Spinal cord (tissue), 9 donors: ENCODE measurements at regions not wholly inside any gene's neighbourhood (a gene's known extent, or its start where the extent isn't known, plus 50 kb on each side); places are given as distances from the start of the nearest gene placed in this dataset.
A peak's percentile ranks its signal among the peaks of the same experiment; 100 is the strongest.

Experiments
- DNase-seq, 6 donors: peaks; one replicate each; pipeline versions ENCODE4 v3.0.0 to v3.0.0-alpha.2; 2013 to 2015; ENCODE audit warnings: low spot score in 6 of 6, low read depth in 4 of 6
- H3K27ac ChIP-seq: one replicate; pipeline ENCODE4 v1.5.1; 2013; ENCODE audit warnings: low read depth, low read length, control low read depth
- H3K27me3 ChIP-seq: one replicate; pipeline ENCODE4 v1.6.1; 2013; ENCODE audit warnings: low read length; ENCODE audit not compliant: control insufficient read depth, insufficient read depth
- H3K36me3 ChIP-seq: one replicate; pipeline ENCODE4 v1.6.1; 2013; ENCODE audit warnings: low read length; ENCODE audit not compliant: control insufficient read depth, insufficient read depth
- H3K4me1 ChIP-seq: one replicate; pipeline ENCODE4 v1.6.1; 2013; ENCODE audit warnings: low read length; ENCODE audit not compliant: control insufficient read depth, insufficient read depth
- H3K4me3 ChIP-seq: one replicate; pipeline ENCODE4 v1.5.1; 2013; ENCODE audit warnings: low read depth, low read length, control low read depth
- H3K9me3 ChIP-seq: one replicate; pipeline ENCODE4 v1.6.1; 2013; ENCODE audit warnings: low read length; ENCODE audit not compliant: control insufficient read depth, insufficient read depth
- WGBS: methylation state at CpG from one replicate; pipeline ENCODE4 v1.1.5; 2013; ENCODE audit warnings: missing lambda C conversion rate; ENCODE audit not compliant: insufficient coverage; 5-methylcytosine and 5-hydroxymethylcytosine counted together
- donor health status: healthy.

DNA sequence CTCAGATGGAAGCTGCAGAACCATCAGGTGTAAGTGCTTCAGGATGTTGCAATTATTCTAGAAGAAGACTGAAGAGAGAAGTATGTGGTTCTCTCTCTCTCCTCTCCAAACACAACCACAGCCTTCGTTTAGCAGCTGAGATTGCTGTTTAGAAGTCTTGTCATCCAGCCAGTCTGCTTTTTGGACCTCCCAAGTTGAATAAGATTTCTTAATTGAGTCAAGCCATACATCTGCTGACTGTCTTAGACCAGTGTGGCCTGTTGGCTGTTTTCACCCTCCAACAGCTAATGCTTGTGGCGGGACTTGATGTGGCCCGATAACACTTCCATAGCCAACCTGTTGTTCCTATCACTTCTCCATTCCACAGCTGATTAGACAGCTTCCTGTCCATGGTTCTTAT lies 91.3 kb upstream of the TMEM17 start:
- no peak overlapping the region for H3K27ac ChIP-seq
- DNase-seq = no peak
- WGBS = 90% methylated on average over 3 of the region's 3 CpGs

DNA sequence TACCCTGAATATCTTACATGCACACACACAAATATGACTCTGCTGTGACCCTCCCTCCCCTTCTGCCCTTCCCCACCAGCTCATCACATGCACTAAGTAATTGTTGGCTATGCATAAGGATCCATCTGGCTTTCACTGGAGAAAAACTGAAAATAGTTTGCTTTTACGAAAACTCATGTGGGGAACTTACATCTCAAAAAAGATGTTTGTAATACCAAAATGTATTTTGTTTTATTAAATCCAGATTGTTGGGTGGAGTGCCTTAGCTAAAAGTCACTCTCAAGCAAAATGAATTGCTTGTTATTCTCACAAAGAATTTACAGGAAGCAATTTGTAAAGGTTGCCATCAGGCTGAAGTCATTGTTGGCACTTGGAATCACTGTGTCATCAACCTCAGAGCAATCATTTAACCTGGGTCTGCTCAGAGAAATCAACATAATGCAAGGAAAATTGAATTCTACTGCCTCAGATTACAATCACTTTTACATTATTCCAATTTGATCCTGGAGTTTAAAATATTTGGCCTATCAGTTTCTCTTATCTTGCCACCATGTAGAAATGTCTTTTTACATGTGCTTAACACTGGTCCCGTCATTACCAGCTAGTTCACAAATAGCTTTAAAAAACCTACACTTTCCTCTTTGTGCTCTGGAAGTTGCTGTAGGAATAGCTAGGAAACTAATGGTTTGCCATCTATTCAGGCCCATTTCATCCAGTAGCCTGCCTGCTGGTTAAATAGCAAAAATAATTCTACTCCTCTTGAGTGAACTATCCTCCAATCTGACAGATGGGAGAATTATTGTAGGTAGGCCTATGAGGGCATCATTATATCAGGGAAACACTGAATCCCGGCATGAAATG lies 90.3 kb upstream of the TMEM17 start:
- Histone ChIP-seq H3K36me3 (no peaks in the 10 kb centered on the region), H3K27ac (no peak overlapping the region), H3K4me1 (no peaks in the 10 kb centered on the region), H3K9me3 (no peaks in the 10 kb centered on the region), H3K27me3 (no peaks in the 10 kb centered on the region), H3K4me3 (no peak overlapping the region)
- DNase-seq = peak in 1 of 6 donors; percentile 37
- no CpG with 5 or more reads among the region's 3 CpGs for WGBS

More for the DNA sequence above, 91.3 kb upstream of the TMEM17 start:
- no peaks in the 10 kb centered on the region for H3K27me3 ChIP-seq
- H3K36me3 ChIP-seq = no peaks in the 10 kb centered on the region
- H3K9me3 ChIP-seq = no peaks in the 10 kb centered on the region
- no peak overlapping the region for H3K4me3 ChIP-seq
- H3K4me1 ChIP-seq = no peaks in the 10 kb centered on the region

- Histone ChIP-seq H3K27ac (no peak overlapping the region), H3K9me3 (no peaks in the 10 kb centered on the region), H3K4me3 (no peak overlapping the region), H3K27me3 (no peaks in the 10 kb centered on the region), H3K4me1 (no peaks in the 10 kb centered on the region), H3K36me3 (no peaks in the 10 kb centered on the region)
- DNase-seq = no peak
- no CpG with 5 or more reads among the region's 3 CpGs for WGBS
Observed at GRCh38 chr2:62595474-62595873, 89.5 kb upstream of the TMEM17 start.

DNA sequence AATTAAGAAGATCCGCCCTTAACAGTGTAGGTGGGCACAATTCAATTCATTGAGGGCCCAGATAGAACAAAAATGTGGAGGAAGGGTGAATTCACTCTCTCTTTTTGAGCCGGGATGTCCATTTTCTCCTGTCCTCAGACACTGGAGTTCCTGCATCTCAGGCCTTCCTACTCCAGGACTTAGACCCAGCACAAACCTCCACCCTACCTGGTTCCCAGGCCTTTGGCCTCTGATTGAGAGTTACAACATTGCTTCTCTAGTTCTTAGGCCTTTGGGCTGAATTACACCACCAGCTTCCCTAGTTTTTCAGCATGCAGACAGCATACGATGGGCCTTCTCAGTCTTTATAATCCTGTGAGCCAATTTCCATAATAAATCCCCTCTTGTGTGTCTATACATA lies 87.8 kb upstream of the TMEM17 start:
- Histone ChIP-seq H3K4me1 (no peaks in the 10 kb centered on the region), H3K27ac (no peak overlapping the region), H3K9me3 (no peaks in the 10 kb centered on the region), H3K4me3 (no peak overlapping the region), H3K27me3 (no peaks in the 10 kb centered on the region), H3K36me3 (no peaks in the 10 kb centered on the region)
- no peak for DNase-seq
- 100% methylated on average over 2 of the region's 3 CpGs for WGBS

DNA sequence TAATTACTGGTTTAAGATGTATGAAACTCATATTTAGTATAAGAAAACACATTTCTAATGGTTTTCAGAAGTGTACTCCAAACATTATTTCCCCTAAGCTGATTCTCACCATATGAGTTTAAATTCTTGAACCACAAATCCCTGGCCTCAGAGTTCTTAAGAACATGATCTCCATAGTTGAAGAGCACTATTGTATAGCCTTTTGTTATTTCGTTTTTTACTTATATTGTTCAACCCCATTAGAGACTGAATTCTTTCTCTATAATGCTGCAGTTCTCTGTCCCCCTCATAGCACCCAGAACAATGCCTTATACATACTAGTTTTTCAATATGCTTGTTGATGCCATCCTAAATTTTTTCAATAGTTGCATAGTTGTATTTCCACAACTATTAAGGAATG lies 85.5 kb upstream of the TMEM17 start:
- Histone ChIP-seq H3K27me3 (no peaks in the 10 kb centered on the region), H3K27ac (peak overlapping the region; percentile 67)

DNA sequence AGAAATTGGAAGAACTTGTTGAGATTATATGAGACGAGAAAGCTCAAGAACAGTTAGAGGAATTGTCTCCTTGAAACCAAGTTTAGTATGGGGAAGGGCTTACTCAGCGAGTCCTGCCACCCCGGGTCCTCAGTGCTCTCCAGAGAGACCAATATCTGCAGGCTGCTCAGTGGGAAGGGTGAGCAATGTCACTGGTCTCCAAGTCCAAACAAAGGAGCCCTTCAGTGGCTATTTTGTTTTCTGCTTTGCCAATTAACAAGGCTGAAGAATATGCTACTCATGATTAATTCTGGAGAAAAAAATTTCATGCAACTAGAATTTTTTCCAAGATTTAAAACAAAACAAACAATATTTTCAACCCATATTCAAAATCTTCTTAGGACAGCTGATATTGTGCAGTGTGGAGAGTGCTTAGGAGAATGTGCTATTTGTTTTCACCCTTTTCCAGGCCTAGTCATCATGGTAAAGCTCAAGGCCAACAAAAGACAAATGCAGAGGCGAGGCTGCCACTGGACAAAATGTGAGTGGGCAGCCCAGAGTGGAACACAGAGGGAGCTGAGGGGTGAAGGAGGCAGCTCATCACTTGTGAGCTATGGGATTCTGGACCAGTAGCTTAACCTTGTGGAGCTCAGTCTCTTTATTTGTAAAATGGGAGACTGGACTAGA lies 83.8 kb upstream of the TMEM17 start:
- H3K27me3 ChIP-seq = no peaks in the 10 kb centered on the region
- no peaks in the 10 kb centered on the region for H3K9me3 ChIP-seq
- 48% methylated on average over 2 of the region's 4 CpGs for WGBS
- peak overlapping the region; percentile 67 for H3K27ac ChIP-seq
- peak in 1 of 6 donors; percentile 44 for DNase-seq
- H3K36me3 ChIP-seq = no peaks in the 10 kb centered on the region
- no peak overlapping the region for H3K4me3 ChIP-seq
- H3K4me1 ChIP-seq = peaks cover 3% of the 10 kb centered on the region

More for the DNA sequence above, 85.5 kb upstream of the TMEM17 start:
- no peak for DNase-seq
- H3K4me1 ChIP-seq = peaks cover 3% of the 10 kb centered on the region
- H3K36me3 ChIP-seq = no peaks in the 10 kb centered on the region
- no peaks in the 10 kb centered on the region for H3K9me3 ChIP-seq
- H3K4me3 ChIP-seq = no peak overlapping the region
- WGBS = no CpG with 5 or more reads among the region's 1 CpG

- no peak overlapping the region for H3K4me3 ChIP-seq
- H3K27me3 ChIP-seq = no peaks in the 10 kb centered on the region
- H3K27ac ChIP-seq = no peak overlapping the region
- 60% methylated on average over 1 of the region's 3 CpGs for WGBS
- peak in 2 of 6 donors; percentile 48 to 58 for DNase-seq
- no peaks in the 10 kb centered on the region for H3K36me3 ChIP-seq
- no peaks in the 10 kb centered on the region for H3K9me3 ChIP-seq
- peaks cover 3% of the 10 kb centered on the region for H3K4me1 ChIP-seq
Observed at GRCh38 chr2:62587592-62587991, 81.6 kb upstream of the TMEM17 start.

- no CpG with 5 or more reads among the region's 2 CpGs for WGBS
- H3K27ac ChIP-seq = no peak overlapping the region
- no peaks in the 10 kb centered on the region for H3K36me3 ChIP-seq
- H3K9me3 ChIP-seq = no peaks in the 10 kb centered on the region
- no peak overlapping the region for H3K4me3 ChIP-seq
- H3K27me3 ChIP-seq = no peaks in the 10 kb centered on the region
- DNase-seq = peak in 1 of 6 donors; percentile 33
- peaks cover 3% of the 10 kb centered on the region for H3K4me1 ChIP-seq
Observed at GRCh38 chr2:62586981-62587380, 81.0 kb upstream of the TMEM17 start.

- peak overlapping the region; percentile 50 for H3K27ac ChIP-seq
- no peak for DNase-seq
- whole genome bisulfite sequencing = 97% methylated on average over 4 of the region's 7 CpGs
- no peak overlapping the region for H3K4me3 ChIP-seq
- no peaks in the 10 kb centered on the region for H3K27me3 ChIP-seq
- no peaks in the 10 kb centered on the region for H3K4me1 ChIP-seq
- no peaks in the 10 kb centered on the region for H3K9me3 ChIP-seq
- H3K36me3 ChIP-seq = no peaks in the 10 kb centered on the region
Observed at GRCh38 chr2:62578803-62579640, 73.0 kb upstream of the TMEM17 start.
